ENCODE measurements at regions not wholly inside any gene's neighbourhood (a gene's known extent, or its start where the extent isn't known, plus 50 kb on each side); places are given as distances from the start of the nearest gene placed in this dataset.

GRCh38 chr21:38956521-38956855, 150.8 kb downstream of the ETS2 start:
- no peak for DNase-seq (ENCODE audit: low spot score)

DNA sequence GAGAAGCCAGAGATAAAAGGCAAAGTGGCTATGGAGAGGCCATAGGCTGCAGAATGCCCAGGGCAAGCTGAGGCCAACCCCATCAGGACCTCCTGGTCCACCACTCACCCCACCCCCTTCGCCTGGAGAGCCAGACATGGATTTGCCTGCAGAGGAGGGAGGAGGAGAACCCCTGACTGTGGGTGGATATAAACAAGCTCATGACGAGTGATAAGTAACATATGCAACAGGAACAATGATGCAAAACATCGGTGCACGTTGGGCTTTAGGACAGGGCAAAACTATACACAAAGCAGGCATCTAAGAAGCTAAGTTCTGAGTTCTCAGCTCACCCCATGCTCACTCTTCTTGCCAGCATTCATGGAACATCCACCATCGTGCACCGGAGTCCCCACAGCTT, 150.3 kb downstream of the ETS2 start:
- no peak for DNase-seq (ENCODE audit: low spot score)

DNA sequence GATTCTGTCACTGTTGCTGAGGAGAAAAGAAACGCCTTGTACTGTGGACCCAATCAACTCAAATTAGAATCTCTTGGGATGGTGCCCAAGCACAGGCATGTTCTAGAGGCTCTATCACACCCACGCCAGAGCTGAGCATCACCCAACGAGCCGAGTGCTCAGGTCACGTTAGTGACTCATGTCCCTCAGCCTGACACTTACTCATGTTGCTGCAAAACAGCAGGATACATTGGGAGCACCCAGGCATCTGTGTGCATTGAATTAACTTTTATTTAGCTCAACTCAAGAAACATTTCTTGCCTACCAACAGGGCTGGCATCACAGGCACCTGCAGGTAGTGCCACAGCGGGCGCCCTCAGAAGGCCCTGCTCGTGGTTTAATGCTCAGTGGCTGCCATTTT, 149.8 kb downstream of the ETS2 start:
- no peak for DNase-seq (ENCODE audit: low spot score)

- no peak for DNase-seq (ENCODE audit: low spot score)
Measured at GRCh38 chr21:38954588-38955004, 148.9 kb downstream of the ETS2 start.

DNA sequence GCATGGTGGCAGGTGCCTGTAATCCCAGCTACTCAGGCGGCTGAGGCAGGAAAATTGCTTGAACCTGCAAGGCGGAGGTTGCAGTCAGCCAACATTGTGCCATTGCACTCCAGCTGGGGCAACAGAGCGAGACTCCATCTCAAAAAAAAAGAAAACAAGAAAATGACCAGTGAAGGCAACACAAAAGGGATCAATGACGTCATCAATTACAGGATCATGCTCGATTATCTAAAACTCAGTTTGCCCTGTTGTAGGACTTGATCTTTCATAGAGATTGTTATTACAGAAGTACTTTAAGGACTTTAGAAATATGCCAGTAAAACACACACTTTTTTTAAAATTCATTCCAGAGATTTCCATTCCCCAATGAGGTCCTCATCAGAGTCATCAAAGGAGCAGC, 147.8 kb downstream of the ETS2 start:
- no peak for DNase-seq (ENCODE audit: low spot score)

DNA sequence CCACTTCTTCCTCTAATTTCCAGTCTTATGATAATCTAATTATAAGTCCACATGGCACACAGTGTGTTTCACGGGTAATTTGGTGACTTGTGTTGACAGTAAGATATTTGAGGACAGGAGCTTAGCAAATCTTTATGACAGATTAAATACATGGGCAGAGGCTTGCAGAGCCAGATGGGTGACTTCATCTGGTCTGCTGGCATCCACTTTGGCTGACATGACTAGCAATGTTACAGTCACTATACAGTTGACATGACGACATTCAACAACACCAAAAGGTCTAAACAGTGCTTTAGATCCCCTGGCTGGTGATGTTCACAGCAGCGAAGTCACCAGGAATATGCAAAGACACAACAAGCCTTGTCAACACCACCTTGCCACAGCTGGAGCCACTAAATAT, 147.2 kb downstream of the ETS2 start:
- no peak for DNase-seq (ENCODE audit: low spot score)

GRCh38 chr21:38951095-38951730, 145.5 kb downstream of the ETS2 start:
- DNase-seq (ENCODE audit: low spot score) = no peak

GRCh38 chr21:38950435-38951094, 144.8 kb downstream of the ETS2 start:
- peak; percentile 15 for DNase-seq (ENCODE audit: low spot score)

DNA sequence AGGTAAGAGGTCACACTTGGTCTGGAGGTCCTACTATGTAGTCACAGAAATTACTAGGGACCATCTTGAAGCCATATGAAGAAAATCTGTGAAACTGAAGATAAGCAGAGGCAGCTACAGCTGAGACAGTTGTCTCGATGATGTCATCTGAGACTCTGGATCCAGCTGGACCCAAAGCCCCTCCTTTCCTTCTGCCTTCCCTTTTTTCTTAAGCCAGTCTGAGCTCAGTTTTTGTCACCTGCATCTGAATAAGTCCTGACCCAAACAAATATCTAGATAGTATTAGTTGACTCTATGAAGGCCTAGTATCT, 143.3 kb downstream of the ETS2 start:
- no peak for DNase-seq (ENCODE audit: low spot score)

- no peak for DNase-seq (ENCODE audit: low spot score)
Measured at GRCh38 chr21:38948377-38949069, 142.8 kb downstream of the ETS2 start.

DNA sequence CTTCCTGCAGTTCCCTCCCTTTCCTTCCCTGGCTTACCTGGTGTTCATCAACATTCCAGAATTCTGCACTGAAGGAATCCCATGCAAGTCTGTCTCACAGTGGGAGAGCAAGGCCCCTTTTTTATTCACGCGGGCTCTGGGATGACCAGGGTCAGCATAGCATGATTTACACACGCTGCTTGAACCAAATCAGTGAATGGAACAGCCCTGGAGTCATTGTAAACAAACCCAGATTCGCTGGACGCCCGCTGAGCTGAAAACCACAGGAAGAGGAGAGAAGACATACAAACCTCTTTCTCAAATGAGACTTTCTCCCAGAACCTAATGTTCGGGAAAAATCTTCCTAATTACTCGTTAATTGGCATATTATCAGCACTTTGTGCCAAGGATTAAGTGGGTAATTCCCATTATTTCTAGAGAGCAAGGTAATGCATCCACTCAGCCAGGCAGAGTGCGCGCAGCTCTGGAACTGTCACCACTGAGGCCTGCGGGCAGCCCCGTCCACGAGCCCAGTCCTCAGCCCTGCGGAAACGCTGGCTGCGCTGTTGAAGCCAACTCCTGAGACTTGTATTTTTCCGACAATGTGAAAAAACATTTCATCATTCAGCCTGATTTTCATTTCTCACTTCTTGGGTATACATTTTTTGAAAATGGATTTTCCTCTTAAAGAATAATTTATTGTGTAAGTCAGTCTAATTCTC, 140.0 kb downstream of the ETS2 start:
- DNase-seq (ENCODE audit: low spot score) = no peak

DNA sequence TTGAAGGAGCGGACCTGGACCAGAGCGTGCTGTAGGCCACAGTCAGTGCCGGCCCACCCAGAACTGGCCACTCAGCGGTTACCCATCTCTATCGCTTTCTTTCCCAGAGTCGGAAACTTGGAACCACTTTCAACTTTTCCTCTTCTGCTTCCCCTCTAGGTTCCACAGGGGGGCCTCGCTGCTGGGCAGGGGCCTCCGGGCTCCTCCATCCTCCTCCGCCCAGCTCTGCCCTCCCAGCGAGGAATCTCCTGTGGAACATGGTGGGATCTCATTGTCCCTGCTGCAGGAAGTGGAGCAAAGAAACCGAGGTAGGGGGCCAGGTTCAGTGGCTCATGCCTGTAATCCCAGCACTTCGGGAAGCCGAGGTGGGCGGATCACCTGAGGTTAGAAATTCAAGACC, 139.2 kb downstream of the ETS2 start:
- DNase-seq (ENCODE audit: low spot score) = no peak

DNA sequence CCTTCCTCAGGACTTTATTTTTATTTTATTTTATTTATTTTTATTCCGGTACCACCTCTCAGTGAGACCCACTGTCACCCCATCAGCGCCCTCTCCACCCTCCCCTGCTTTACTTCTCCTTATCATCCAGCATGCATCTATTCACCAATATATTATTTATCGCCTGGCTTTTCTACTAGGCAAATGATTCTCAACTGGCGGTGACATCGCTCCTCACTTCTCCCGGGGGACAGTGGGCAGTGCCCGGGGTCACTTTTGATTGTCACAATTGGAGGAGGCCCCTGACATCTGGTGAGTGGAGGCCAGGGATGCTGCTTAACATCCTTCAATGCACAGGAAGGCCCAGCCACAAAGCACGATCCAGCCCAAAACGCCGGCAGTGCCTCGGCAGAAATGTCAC, 138.7 kb downstream of the ETS2 start:
- DNase-seq (ENCODE audit: low spot score) = no peak

DNA sequence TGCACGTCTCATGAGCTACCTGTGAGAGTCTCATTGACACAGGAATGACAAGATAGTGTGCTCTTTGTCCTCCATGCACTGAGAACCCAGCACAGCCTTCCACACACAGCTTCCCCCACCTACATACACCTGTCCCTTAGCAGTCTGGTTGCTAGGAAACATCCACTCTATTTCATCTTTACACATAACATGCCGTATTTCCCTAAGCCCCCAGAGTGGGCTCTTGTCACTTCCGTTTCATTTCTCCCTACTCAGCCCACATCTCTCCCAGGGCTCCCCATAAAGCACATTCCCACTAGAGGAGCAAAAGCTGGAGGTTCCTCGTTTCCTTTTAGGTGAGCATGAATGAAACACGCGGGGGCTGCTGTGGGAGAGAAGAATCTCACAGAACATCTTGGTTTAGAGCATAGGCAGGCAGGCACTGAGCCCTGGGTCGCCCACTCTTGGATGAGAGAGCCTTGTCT, 137.1 kb downstream of the ETS2 start:
- no peak for DNase-seq (ENCODE audit: low spot score)

GRCh38 chr21:38938769-38939168, 133.0 kb downstream of the ETS2 start:
- no peak for DNase-seq (ENCODE audit: low spot score)

- no peak for DNase-seq (ENCODE audit: low spot score)
Measured at GRCh38 chr21:38938343-38938742, 132.6 kb downstream of the ETS2 start.

GRCh38 chr21:38937844-38938243, 132.1 kb downstream of the ETS2 start:
- DNase-seq (ENCODE audit: low spot score) = no peak

DNA sequence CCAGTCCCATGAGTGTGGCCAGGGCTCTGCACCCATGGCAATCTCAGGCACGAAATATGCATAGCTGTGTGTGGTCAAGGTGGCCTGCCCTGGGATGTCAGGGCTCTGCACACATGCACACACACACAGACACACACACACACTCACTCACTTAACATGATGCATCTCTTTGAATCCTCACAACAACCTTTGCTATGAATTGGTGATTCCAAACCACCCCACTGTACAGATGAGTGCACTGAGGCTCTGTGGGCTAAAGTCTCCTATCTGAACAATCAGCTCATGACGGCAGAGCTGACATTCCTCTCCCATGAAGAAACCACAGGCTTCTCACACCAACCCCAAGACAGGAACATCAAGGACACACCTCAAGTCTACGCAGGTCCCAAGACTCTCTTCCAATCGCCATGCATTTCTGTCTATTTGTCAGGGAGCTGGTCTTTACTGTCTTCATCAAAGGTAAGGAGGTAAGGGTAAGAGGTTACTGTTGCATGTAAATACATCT, 131.6 kb downstream of the ETS2 start:
- no peak for DNase-seq (ENCODE audit: low spot score)

GRCh38 chr21:38936240-38936639, 130.5 kb downstream of the ETS2 start:
- no peak for DNase-seq (ENCODE audit: low spot score)

DNA sequence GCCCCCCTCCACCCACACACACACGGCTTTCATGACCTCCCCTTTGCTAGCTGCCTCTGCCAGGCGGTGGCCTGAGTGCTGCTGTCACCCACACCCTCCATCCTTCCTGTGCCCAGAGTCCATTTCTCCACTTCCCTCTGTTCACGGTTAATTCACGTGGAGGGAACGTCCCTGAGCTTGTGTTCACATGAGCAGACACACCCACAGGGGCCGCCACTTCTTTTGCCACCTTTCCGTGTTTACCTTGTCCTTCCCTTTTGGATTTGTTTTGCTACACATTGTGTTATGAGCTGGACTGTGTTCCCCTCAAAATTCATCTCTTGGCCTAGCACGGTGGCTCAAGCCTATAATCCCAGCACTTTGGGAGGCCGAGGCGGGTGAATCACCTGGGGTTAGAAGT, 128.0 kb downstream of the ETS2 start:
- DNase-seq (ENCODE audit: low spot score) = no peak

GRCh38 chr21:38931291-38931690, 125.6 kb downstream of the ETS2 start:
- no peak for DNase-seq (ENCODE audit: low spot score)

DNA sequence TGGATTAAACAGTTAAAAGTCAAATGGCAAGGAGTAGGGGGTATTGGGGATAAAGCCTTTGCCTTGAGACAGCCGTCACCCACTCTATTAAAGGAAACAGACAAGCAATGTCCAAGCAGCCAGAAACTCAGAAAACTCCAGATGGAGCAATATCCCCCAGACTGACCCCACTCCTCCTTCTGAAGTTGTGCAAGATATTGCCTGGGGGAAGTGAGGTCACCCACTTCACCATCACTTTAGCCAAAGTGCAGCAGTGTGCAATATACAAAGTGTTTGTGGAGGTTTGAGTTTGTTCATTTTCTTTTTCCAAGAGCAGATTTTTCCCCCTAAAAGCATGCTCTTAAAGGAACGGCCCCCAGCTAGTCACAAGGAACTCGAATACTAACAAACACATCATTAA, 125.1 kb downstream of the ETS2 start:
- no peak for DNase-seq (ENCODE audit: low spot score)

GRCh38 chr21:38930066-38930465, 124.3 kb downstream of the ETS2 start:
- DNase-seq (ENCODE audit: low spot score) = no peak

Data from HuH-7 (cell line).